ENCODE measurements at regions not wholly inside any gene's neighbourhood (a gene's known extent, or its start where the extent isn't known, plus 50 kb on each side); places are given as distances from the start of the nearest gene placed in this dataset.

DNA sequence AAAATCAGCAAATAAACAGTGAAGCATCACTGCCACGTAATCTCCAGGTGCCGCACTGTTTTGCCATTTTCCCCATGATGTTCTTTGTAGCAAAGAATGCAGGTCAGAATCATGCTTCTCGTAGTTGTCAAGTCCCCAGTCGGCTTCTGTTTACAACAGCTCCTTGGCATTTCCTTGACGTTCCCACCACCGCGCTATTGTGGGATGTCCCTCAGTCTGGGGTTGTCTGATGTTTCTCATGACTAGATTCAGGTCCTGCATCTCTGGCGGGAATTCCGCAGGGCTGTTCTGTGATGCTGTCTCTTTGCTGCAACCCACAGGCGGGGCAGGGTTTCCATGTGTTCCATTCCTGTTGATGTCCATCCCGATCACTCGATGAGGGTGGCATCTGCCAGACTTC, 117.9 kb upstream of the SMAD3 start:
- TF ChIP-seq, protein P1, sequence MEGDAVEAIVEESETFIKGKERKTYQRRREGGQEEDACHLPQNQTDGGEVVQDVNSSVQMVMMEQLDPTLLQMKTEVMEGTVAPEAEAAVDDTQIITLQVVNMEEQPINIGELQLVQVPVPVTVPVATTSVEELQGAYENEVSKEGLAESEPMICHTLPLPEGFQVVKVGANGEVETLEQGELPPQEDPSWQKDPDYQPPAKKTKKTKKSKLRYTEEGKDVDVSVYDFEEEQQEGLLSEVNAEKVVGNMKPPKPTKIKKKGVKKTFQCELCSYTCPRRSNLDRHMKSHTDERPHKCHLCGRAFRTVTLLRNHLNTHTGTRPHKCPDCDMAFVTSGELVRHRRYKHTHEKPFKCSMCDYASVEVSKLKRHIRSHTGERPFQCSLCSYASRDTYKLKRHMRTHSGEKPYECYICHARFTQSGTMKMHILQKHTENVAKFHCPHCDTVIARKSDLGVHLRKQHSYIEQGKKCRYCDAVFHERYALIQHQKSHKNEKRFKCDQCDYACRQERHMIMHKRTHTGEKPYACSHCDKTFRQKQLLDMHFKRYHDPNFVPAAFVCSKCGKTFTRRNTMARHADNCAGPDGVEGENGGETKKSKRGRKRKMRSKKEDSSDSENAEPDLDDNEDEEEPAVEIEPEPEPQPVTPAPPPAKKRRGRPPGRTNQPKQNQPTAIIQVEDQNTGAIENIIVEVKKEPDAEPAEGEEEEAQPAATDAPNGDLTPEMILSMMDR (IDR thresholded peaks at IDR 0.05; ENCODE audit: control extremely low read depth, extremely low read depth), result no peak
- WGBS, 2 donors, result 67 to 74% methylated on average over 12 of the region's 12 CpGs
- H3K9ac ChIP-seq (ENCODE audit: insufficient read depth in 1 of 2, low read length in 2 of 2), result no peak overlapping the region
- H3K36me3 ChIP-seq (ENCODE audit: control insufficient read depth in 4 of 4, insufficient read depth in 4 of 4, low read length in 4 of 4), result no peaks in the 10 kb centered on the region
- H3K27me3 ChIP-seq (ENCODE audit: control insufficient read depth in 3 of 3, insufficient read depth in 3 of 3, low read length in 2 of 3), result no peaks in the 10 kb centered on the region
- no peak overlapping the region for H3K4me3 ChIP-seq
- peaks cover 0 to 1% (median 0%) of the 10 kb centered on the region in 5 donors for H3K4me1 ChIP-seq (ENCODE audit: control insufficient read depth in 5 of 5, insufficient read depth in 5 of 5, low read length in 5 of 5)
- H3K27ac ChIP-seq (ENCODE audit: low read depth in 1 of 2, low read length in 1 of 2), result no peak overlapping the region
- peaks cover 0 to 2% (median 0%) of the 10 kb centered on the region in 4 donors for H3K9me3 ChIP-seq (ENCODE audit: control insufficient read depth in 4 of 4, insufficient read depth in 3 of 4, low read length in 3 of 4)
- ATAC-seq (ENCODE audit: insufficient read depth, low FRiP score) (no peak), DNase-seq (peak in 1 of 3 donors; percentile 19)

DNA sequence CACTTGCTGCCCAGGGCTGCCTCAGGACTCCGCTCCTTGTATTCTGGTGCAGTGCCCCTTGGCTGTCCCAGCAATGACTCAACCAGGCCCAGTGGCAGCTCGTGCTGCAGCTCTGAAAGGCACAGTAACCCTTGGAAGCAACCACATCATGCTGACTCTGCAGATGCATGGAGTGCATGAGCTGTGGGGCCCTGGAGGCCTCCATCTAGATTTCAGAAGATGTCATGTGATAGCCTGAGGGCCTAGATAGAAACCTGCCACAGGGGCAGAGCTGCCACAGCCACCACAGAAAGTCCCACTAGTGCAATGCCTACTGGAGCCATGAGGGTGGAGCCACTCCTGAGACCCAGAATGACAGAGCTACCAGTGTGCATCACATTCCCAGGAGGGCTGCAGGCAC, 117.1 kb upstream of the SMAD3 start:
- no peak overlapping the region for H3K9ac ChIP-seq (ENCODE audit: insufficient read depth in 1 of 2, low read length in 2 of 2)
- TF ChIP-seq, protein P1 (IDR thresholded peaks at IDR 0.05; ENCODE audit: control extremely low read depth, extremely low read depth), result no peak
- no peak for ATAC-seq (ENCODE audit: insufficient read depth, low FRiP score)
- no peak for DNase-seq
- H3K27me3 ChIP-seq (ENCODE audit: control insufficient read depth in 3 of 3, insufficient read depth in 3 of 3, low read length in 2 of 3), result no peaks in the 10 kb centered on the region
- WGBS, 2 donors, result 68 to 77% methylated on average over 2 of the region's 2 CpGs
- H3K4me3 ChIP-seq, result no peak overlapping the region
- peaks cover 0 to 1% (median 0%) of the 10 kb centered on the region in 5 donors for H3K4me1 ChIP-seq (ENCODE audit: control insufficient read depth in 5 of 5, insufficient read depth in 5 of 5, low read length in 5 of 5)
- H3K27ac ChIP-seq (ENCODE audit: low read depth in 1 of 2, low read length in 1 of 2), result no peak overlapping the region
- peaks cover 0 to 2% (median 0%) of the 10 kb centered on the region in 4 donors for H3K9me3 ChIP-seq (ENCODE audit: control insufficient read depth in 4 of 4, insufficient read depth in 3 of 4, low read length in 3 of 4)
- H3K36me3 ChIP-seq (ENCODE audit: control insufficient read depth in 4 of 4, insufficient read depth in 4 of 4, low read length in 4 of 4), result no peaks in the 10 kb centered on the region

GRCh38 chr15:66950114-66950513, 115.3 kb upstream of the SMAD3 start:
- Histone ChIP-seq H3K9me3 (ENCODE audit: control insufficient read depth in 4 of 4, insufficient read depth in 3 of 4, low read length in 3 of 4) (peaks cover 0 to 2% (median 0%) of the 10 kb centered on the region in 4 donors), H3K27ac (ENCODE audit: low read depth in 1 of 2, low read length in 1 of 2) (no peak overlapping the region), H3K4me1 (ENCODE audit: control insufficient read depth in 5 of 5, insufficient read depth in 5 of 5, low read length in 5 of 5) (peaks cover 0 to 1% (median 0%) of the 10 kb centered on the region in 5 donors), H3K27me3 (ENCODE audit: control insufficient read depth in 3 of 3, insufficient read depth in 3 of 3, low read length in 2 of 3) (no peaks in the 10 kb centered on the region), H3K4me3 (no peak overlapping the region), H3K9ac (ENCODE audit: insufficient read depth in 1 of 2, low read length in 2 of 2) (no peak overlapping the region), H3K36me3 (ENCODE audit: control insufficient read depth in 4 of 4, insufficient read depth in 4 of 4, low read length in 4 of 4) (no peaks in the 10 kb centered on the region)
- ATAC-seq (ENCODE audit: insufficient read depth, low FRiP score), result no peak
- DNase-seq, result no peak
- TF ChIP-seq, protein P1 (IDR thresholded peaks at IDR 0.05; ENCODE audit: control extremely low read depth, extremely low read depth), result no peak
